Chondrocyte (in vitro differentiated cells): ENCODE measurements at regions not wholly inside any gene's neighbourhood (a gene's known extent, or its start where the extent isn't known, plus 50 kb on each side); places are given as distances from the start of the nearest gene placed in this dataset.

Experiments
- DNase-seq: peaks from one replicate; pipeline ENCODE4 v3.0.0; 2021; ENCODE audit warnings: mixed read lengths, low spot score
- H3K27ac Mint-ChIP-seq: one replicate; pipeline ENCODE4 v1.8.0; 2021; ENCODE audit warnings: mild to moderate bottlenecking, moderate library complexity, mixed read lengths; ENCODE audit not compliant: unreplicated experiment
- H3K27me3 Mint-ChIP-seq: 2 replicates; pipeline ENCODE4 v1.8.0; 2021; ENCODE audit warnings: low read depth, mixed read lengths
- H3K36me3 Mint-ChIP-seq: 2 replicates; pipeline ENCODE4 v1.8.0; 2021; ENCODE audit warnings: low read depth, mixed read lengths
- H3K4me1 Mint-ChIP-seq: 2 replicates; pipeline ENCODE4 v1.8.0; 2021; ENCODE audit warnings: low read depth, mild to moderate bottlenecking, mixed read lengths
- H3K4me3 Mint-ChIP-seq: one replicate; pipeline ENCODE4 v1.8.0; 2021; ENCODE audit warnings: mild to moderate bottlenecking, moderate library complexity, mixed read lengths; ENCODE audit not compliant: unreplicated experiment
- H3K9me3 Mint-ChIP-seq: 2 replicates; pipeline ENCODE4 v1.8.0; 2021; ENCODE audit warnings: low read depth, mixed read lengths
- CTCF ChIP-seq: fragments of 200-600 bp; sonication (generic); IDR thresholded peaks from 2 replicates; pipeline ENCODE4 v1.5.0; 2021; ENCODE audit warnings: antibody characterized with exemption, mild to moderate bottlenecking, moderate library complexity

- no peak for DNase-seq
- H3K4me3 Mint-ChIP-seq: no peak overlapping the region
- peak; percentile 46 for TF ChIP-seq CTCF
- no peaks in the 10 kb centered on the region for H3K36me3 Mint-ChIP-seq
- H3K9me3 Mint-ChIP-seq: no peaks in the 10 kb centered on the region
- H3K27me3 Mint-ChIP-seq: no peaks in the 10 kb centered on the region
- H3K4me1 Mint-ChIP-seq: peaks cover 10% of the 10 kb centered on the region
- H3K27ac Mint-ChIP-seq: no peak overlapping the region
These were observed 170.0 kb upstream of the PDGFD start for GRCh38 chr11:104333977-104334376.

GRCh38 chr11:104332110-104332509, 168.2 kb upstream of the PDGFD start:
- no peak overlapping the region for H3K27ac Mint-ChIP-seq
- TF ChIP-seq CTCF: peak; percentile 47
- H3K27me3 Mint-ChIP-seq: no peaks in the 10 kb centered on the region
- no peak overlapping the region for H3K4me3 Mint-ChIP-seq
- H3K4me1 Mint-ChIP-seq: peaks cover 2% of the 10 kb centered on the region
- H3K36me3 Mint-ChIP-seq: no peaks in the 10 kb centered on the region
- H3K9me3 Mint-ChIP-seq: no peaks in the 10 kb centered on the region
- no peak for DNase-seq

GRCh38 chr11:104329078-104329665, 165.2 kb upstream of the PDGFD start:
- TF ChIP-seq CTCF: no peak
- Mint-ChIP-seq H3K27ac (no peak overlapping the region), H3K4me3 (no peak overlapping the region), H3K36me3 (no peaks in the 10 kb centered on the region), H3K9me3 (no peaks in the 10 kb centered on the region), H3K4me1 (no peaks in the 10 kb centered on the region), H3K27me3 (no peaks in the 10 kb centered on the region)
- no peak for DNase-seq

GRCh38 chr11:104328512-104328907, 164.6 kb upstream of the PDGFD start:
- no peak for TF ChIP-seq CTCF
- H3K4me1 Mint-ChIP-seq: no peaks in the 10 kb centered on the region
- H3K36me3 Mint-ChIP-seq: no peaks in the 10 kb centered on the region
- H3K27ac Mint-ChIP-seq: no peak overlapping the region
- no peak overlapping the region for H3K4me3 Mint-ChIP-seq
- no peaks in the 10 kb centered on the region for H3K27me3 Mint-ChIP-seq
- no peak for DNase-seq
- H3K9me3 Mint-ChIP-seq: no peaks in the 10 kb centered on the region

- Mint-ChIP-seq H3K36me3 (no peaks in the 10 kb centered on the region), H3K4me3 (no peak overlapping the region), H3K9me3 (no peaks in the 10 kb centered on the region), H3K27me3 (no peaks in the 10 kb centered on the region), H3K27ac (no peak overlapping the region), H3K4me1 (no peaks in the 10 kb centered on the region)
- TF ChIP-seq CTCF: no peak
- DNase-seq: no peak
These were observed 164.0 kb upstream of the PDGFD start for GRCh38 chr11:104327861-104328511.
